GM12875 (cell line): ENCODE measurements at regions not wholly inside any gene's neighbourhood (a gene's known extent, or its start where the extent isn't known, plus 50 kb on each side); places are given as distances from the start of the nearest gene placed in this dataset.

ENCODE experiments used
- H3K4me3 ChIP-seq: one replicate; pipeline ENCODE4 v1.5.1; 2011; ENCODE audit warnings: low read depth, low read length, control low read depth
- TF ChIP-seq, protein P1 (sequence below): IDR thresholded peaks from 2 replicates; pipeline ENCODE4 v1.5.1; 2011; ENCODE audit warnings: low read depth, mild to moderate bottlenecking, control low read depth, inconsistent platforms, low read length, moderate library complexity, borderline replicate concordance; ENCODE audit not compliant: insufficient read depth

DNA sequence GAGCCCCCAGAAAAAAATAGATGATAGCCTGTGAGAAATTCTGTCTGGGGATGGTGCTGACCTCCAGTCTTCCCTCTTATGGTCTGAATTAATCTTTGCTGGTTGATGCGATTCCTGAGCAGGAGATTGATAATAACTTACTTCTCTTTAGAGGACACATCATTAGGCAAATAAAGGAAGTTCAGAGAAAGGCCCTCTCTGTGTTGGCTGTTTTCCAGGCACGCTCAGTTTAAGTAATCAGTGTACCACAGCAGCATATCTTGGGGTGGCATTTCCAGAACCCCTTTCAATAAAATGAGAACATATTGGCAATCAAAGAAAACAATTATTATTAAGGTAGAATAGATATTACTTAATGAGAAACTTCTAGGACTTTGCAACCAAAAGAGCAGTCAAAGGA, 1129.3 kb upstream of the RAG2 start:
- H3K4me3 ChIP-seq: no peak overlapping the region
- TF ChIP-seq, protein P1, sequence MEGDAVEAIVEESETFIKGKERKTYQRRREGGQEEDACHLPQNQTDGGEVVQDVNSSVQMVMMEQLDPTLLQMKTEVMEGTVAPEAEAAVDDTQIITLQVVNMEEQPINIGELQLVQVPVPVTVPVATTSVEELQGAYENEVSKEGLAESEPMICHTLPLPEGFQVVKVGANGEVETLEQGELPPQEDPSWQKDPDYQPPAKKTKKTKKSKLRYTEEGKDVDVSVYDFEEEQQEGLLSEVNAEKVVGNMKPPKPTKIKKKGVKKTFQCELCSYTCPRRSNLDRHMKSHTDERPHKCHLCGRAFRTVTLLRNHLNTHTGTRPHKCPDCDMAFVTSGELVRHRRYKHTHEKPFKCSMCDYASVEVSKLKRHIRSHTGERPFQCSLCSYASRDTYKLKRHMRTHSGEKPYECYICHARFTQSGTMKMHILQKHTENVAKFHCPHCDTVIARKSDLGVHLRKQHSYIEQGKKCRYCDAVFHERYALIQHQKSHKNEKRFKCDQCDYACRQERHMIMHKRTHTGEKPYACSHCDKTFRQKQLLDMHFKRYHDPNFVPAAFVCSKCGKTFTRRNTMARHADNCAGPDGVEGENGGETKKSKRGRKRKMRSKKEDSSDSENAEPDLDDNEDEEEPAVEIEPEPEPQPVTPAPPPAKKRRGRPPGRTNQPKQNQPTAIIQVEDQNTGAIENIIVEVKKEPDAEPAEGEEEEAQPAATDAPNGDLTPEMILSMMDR: no peak

DNA sequence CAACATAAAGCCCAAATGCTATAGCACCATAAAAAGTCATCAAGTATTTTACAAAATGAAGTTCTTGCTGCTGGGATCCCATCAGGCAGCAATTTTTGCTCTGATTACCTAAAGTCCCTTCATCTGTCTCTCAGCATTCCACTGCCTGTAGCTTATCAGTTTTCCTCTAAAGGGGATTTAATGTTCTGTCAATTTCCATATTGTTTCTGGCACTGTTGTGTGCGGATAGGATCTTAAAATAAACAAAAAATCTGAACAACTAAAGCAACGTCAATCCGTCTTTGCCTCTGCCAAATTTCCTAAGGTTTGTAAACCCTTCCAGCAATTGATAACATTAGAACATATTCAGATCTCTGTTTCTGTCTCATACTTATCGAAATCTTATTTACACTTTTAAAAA, 1126.3 kb upstream of the RAG2 start:
- TF ChIP-seq, protein P1: no peak
- no peak overlapping the region for H3K4me3 ChIP-seq

DNA sequence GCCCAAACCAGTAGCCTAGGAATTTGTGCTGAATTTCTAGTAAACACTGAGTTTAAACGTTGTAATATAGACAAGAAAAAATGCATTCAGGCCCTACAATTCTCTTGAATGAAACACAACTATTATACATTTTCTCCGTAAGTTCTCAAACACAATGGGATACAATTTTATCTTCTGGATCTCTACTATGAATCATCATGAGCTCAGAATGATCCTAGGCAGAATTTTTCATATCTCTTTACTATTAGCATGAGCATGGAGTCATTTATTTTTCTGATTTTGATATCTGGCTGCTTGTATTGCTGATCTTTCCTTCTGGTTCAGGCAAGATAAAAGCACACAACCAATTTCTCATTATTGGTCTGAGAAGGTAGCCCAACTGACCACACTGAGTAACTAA, 1123.4 kb upstream of the RAG2 start:
- TF ChIP-seq, protein P1: no peak
- no peak overlapping the region for H3K4me3 ChIP-seq

DNA sequence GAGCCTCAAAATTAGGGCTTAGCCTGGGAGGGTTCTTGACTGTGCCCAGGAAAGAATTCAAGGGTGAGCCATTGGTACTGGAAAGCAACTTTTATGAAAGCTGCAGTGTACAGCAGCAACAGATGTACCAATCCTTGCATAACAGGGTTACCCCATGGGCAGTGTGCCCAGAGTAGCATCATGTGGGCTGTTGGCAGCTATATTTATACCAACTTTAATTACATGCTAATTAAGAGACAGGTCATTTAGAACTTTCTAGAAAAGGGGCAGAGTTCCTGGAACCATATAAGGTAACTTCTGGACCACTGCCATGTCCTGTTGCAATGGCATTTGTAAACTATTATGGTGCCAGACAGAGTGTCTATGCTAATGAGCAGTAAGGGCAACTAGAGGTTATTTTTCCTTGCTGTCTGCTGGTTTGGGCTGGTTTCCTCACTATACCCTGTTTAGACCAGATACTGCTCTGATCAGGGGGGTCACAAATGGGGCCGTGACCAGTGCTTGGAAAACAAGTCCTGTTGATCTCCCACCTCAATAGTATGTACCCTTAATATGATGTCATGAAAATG, 1120.5 kb upstream of the RAG2 start:
- TF ChIP-seq, protein P1: no peak

DNA sequence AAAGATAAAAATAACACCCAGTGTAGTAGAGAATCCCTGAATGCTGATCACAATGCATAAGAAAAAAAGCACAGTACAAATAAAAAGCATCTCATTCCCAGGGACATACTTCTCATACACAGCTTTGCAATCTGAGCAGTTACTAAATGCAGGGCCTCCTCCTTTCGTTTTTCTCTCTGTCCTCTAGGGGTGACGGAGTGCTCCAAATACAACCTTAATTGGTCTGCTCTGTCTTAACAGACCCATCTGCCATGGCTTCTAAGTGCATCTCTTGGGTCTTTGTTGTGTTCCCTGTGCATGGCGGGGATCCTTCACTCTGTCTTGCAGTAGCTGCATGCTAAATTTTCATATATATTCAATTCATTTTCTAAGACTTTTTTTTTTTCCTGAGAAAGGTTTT, 1114.2 kb upstream of the RAG2 start:
- TF ChIP-seq, protein P1: 0 out of 2 replicates have a peak, but pooled peaks have one; percentile 7
- no peak overlapping the region for H3K4me3 ChIP-seq

More for the DNA sequence above, 1120.5 kb upstream of the RAG2 start:
- no peak overlapping the region for H3K4me3 ChIP-seq

DNA sequence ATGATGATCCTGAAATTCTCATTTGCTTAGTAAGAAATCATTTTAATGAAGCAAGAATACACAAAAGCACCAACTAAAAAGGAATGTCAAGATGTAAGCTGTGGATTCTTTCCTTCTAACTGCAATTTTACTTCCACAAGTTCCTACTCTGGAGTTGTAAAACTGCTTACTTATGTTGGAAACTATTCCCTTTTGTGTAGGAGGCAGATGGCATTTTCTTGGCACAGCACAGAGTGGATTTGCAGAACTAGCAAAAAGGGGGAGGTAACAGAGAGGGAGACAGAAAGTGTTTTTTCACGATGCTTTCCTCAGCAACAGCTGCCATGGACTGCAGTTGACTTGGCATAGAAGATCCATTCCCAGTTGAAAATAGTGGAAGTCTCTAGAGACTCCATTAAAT, 1112.0 kb upstream of the RAG2 start:
- no peak overlapping the region for H3K4me3 ChIP-seq

DNA sequence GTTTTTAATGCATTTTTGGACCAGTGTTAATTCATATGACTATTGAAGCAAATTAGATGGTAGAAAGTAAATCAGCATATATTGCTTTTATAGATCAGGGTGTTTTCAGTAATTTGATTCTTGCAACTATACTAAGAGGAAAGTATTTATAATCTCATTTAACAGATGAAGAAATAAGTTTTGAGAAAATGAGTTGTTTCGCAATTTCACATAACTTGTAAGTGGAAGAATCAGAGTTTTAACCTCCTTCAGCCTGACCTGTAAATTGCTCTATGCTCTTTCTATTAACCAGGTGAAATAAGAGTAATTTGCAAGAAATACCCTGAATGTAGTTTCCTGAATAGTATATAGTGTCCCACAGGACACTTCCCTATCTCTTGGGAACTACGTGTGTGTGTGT, 1106.8 kb upstream of the RAG2 start:
- TF ChIP-seq, protein P1: no peak
- no peak overlapping the region for H3K4me3 ChIP-seq

More for the DNA sequence above, 1112.0 kb upstream of the RAG2 start:
- TF ChIP-seq, protein P1: no peak
